Stromal cell of bone marrow (primary cell): ENCODE measurements at regions not wholly inside any gene's neighbourhood (a gene's known extent, or its start where the extent isn't known, plus 50 kb on each side); places are given as distances from the start of the nearest gene placed in this dataset.
A peak's percentile ranks its signal among the peaks of the same experiment; 100 is the strongest.

ENCODE experiments used
- DNase-seq: peaks from one replicate; pipeline ENCODE4 v3.0.0-alpha.2; 2012; ENCODE audit warnings: low read depth

GRCh38 chr11:97962758-97963157 lies 1058.0 kb upstream of the CNTN5 start:
- DNase-seq = no peak

GRCh38 chr11:97963528-97964331 lies 1057.0 kb upstream of the CNTN5 start:
- DNase-seq = no peak

GRCh38 chr11:97964332-97965004 lies 1056.3 kb upstream of the CNTN5 start:
- no peak for DNase-seq

- peak; percentile 87 for DNase-seq
Observed at GRCh38 chr11:97965849-97966646, 1054.7 kb upstream of the CNTN5 start.

GRCh38 chr11:97966901-97967300 lies 1053.8 kb upstream of the CNTN5 start:
- DNase-seq = no peak

- no peak for DNase-seq
Observed at GRCh38 chr11:97968071-97968470, 1052.7 kb upstream of the CNTN5 start.

GRCh38 chr11:97972731-97973130 lies 1048.0 kb upstream of the CNTN5 start:
- DNase-seq = no peak

GRCh38 chr11:97973352-97973857 lies 1047.3 kb upstream of the CNTN5 start:
- DNase-seq = no peak

GRCh38 chr11:97974798-97975498 lies 1045.8 kb upstream of the CNTN5 start:
- DNase-seq = no peak

- no peak for DNase-seq
Observed at GRCh38 chr11:97977726-97978125, 1043.0 kb upstream of the CNTN5 start.

GRCh38 chr11:97979741-97980140 lies 1041.0 kb upstream of the CNTN5 start:
- no peak for DNase-seq

GRCh38 chr11:97982512-97982911 lies 1038.2 kb upstream of the CNTN5 start:
- no peak for DNase-seq

- DNase-seq = no peak
Observed at GRCh38 chr11:97989121-97989520, 1031.6 kb upstream of the CNTN5 start.

- no peak for DNase-seq
Observed at GRCh38 chr11:97990162-97990920, 1030.4 kb upstream of the CNTN5 start.

GRCh38 chr11:97993562-97993961 lies 1027.2 kb upstream of the CNTN5 start:
- no peak for DNase-seq

- DNase-seq = no peak
Observed at GRCh38 chr11:97995874-97996273, 1024.9 kb upstream of the CNTN5 start.

GRCh38 chr11:97996762-97997161 lies 1024.0 kb upstream of the CNTN5 start:
- DNase-seq = no peak

GRCh38 chr11:98003606-98004371 lies 1017.0 kb upstream of the CNTN5 start:
- DNase-seq = no peak

- no peak for DNase-seq
Observed at GRCh38 chr11:98007072-98007471, 1013.7 kb upstream of the CNTN5 start.

- DNase-seq = no peak
Observed at GRCh38 chr11:98027652-98028051, 993.1 kb upstream of the CNTN5 start.
